CD1c-positive myeloid dendritic cell (primary cell): ENCODE measurements at regions not wholly inside any gene's neighbourhood (a gene's known extent, or its start where the extent isn't known, plus 50 kb on each side); places are given as distances from the start of the nearest gene placed in this dataset.
"Not testable (repeated sequence)": the region's sequence is repeated elsewhere in the genome, so short reads cannot be mapped to it uniquely, and the experiment has no call there.

ENCODE experiments used
- DNase-seq: peaks from one replicate; pipeline ENCODE4 v3.0.0-alpha.2; 2016; ENCODE audit errors: extremely low spot score

GRCh38 chr4:162841753-162842152 is 324.9 kb downstream of the NAF1 start:
- no peak for DNase-seq

- DNase-seq = no peak
These were observed 326.9 kb downstream of the NAF1 start for GRCh38 chr4:162839814-162840213.

- DNase-seq = no peak
These were observed 328.0 kb downstream of the NAF1 start for GRCh38 chr4:162838671-162839070.

DNA sequence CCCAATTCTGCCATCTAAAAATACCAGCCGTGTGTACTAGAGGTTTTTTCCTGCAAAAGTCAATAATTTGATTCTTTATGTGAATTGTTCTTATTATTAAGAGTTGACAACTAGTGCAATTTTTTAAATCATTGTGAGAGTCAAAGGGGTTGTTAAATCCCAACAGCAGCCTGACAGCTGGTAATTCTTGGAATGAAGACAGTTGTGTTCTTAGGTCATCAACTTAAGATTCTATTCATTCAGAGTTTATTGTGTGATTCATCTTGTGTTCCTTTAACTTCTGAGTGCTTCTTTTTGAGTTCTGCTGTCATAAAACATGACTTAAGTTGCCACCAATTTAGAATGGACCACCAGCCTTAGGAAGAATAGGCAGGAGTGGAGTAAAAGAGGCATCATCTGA is 329.0 kb downstream of the NAF1 start:
- no peak for DNase-seq

GRCh38 chr4:162837241-162837640 is 329.4 kb downstream of the NAF1 start:
- no peak for DNase-seq

DNA sequence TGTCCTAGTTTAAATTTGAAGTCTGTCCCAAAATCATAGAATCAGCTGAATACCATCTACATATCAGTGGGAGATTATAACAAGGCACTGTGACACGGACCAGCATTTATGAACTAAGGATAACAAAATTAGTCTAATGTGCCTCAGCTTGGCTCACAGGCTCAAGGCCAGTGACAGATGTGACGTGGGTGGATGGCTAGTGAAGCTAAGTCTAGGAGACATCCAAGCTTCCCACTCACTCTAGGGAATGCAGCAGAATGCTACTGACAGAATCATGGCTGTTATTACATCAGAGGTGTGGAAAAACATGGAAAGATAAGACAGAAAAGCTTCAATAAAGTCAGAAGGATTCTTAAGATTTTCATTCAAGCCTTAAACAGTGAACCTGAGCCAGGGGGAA is 329.9 kb downstream of the NAF1 start:
- DNase-seq = no peak

- DNase-seq = not testable (repeated sequence)
These were observed 330.4 kb downstream of the NAF1 start for GRCh38 chr4:162836258-162836657.

- no peak for DNase-seq
These were observed 335.8 kb downstream of the NAF1 start for GRCh38 chr4:162830899-162831298.

DNA sequence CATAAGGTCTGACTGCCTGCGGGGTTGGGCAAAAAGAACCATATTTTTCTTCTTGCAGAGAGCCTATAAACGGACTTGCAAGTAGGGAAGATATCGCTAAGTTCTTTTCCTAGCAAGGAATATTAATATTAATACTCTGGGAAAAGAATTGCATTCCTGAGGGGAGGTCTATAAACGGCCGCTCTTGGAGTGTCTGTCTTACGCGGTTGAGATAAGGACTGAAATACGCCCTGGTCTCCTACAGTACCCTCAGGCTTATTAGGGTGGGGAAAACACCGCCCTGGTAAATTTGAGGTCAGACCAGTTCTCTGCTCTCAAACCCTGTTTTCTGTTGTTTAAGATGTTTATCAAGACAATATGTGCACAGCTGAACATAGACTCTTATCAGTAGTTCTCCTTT is 349.3 kb downstream of the NAF1 start:
- not testable (repeated sequence) for DNase-seq

- no peak for DNase-seq
These were observed 362.3 kb downstream of the NAF1 start for GRCh38 chr4:162804351-162804924.

GRCh38 chr4:162803378-162803777 is 363.3 kb downstream of the NAF1 start:
- no peak for DNase-seq

GRCh38 chr4:162797108-162797507 is 369.6 kb downstream of the NAF1 start:
- DNase-seq = no peak

DNA sequence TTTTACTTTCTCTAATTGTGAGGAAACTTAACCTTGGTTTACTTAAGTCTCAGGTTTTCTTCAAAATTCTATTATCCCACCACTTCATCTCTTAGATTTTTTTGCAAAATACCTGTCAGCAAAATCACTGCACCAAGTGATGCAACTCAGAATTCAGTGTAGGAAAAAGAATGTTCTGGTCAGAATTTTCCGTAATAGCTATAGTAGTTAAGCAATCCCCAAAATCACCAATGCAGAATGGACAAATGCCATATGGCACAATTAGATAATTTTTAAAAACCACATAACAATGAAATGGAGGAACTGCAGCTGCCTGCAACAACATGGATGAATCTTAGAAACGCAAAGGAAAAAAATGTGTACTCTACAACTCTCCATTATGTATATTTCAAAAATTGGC is 373.1 kb downstream of the NAF1 start:
- no peak for DNase-seq

DNA sequence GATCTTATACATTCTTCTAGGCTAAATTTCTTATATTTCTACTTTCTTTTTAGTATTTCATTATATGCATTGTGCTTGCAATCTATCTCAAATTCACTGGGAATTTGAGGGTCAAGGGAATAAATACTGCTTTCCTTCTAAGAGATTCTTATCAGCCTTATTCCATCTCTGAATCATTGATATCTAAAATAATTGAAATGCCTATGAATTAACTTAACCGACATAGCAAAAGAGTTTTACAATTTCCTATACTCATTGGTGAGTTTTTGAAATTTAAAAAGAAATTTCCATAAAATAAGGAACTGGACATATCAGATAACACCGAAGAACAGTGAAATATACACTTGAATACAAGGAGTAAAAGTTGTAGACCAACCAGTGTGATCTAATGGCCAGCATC is 373.7 kb downstream of the NAF1 start:
- DNase-seq = no peak

- no peak for DNase-seq
These were observed 375.5 kb downstream of the NAF1 start for GRCh38 chr4:162791226-162791625.

- no peak for DNase-seq
These were observed 379.6 kb downstream of the NAF1 start for GRCh38 chr4:162787120-162787519.

GRCh38 chr4:162782778-162783525 is 383.7 kb downstream of the NAF1 start:
- DNase-seq = no peak

GRCh38 chr4:162782096-162782777 is 384.5 kb downstream of the NAF1 start:
- DNase-seq = no peak

GRCh38 chr4:162770761-162771490 is 395.8 kb downstream of the NAF1 start:
- DNase-seq = no peak

- no peak for DNase-seq
These were observed 399.6 kb downstream of the NAF1 start for GRCh38 chr4:162767083-162767482.

- no peak for DNase-seq
These were observed 404.7 kb downstream of the NAF1 start for GRCh38 chr4:162761965-162762364.

DNA sequence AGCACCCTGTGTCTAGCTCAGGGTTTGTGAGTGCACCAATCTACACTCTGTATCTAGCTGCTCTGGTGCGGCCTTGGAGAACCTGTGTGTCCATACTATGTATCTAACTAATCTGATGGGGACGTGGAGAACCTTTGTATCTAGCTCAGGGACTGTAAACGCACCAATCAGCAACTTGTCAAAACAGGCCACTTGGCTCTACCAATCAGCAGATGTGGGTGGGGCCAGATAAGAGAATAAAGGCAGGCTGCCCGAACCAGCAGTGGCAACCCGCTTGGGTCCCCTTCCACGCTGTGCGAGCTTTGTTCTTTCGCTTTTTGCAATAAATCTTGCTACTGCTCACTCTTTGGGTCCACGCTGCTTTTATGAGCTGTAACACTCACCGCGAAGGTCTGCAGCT is 426.5 kb downstream of the NAF1 start:
- DNase-seq = not testable (repeated sequence)
